Mammary epithelial cell (primary cell): ENCODE measurements at regions not wholly inside any gene's neighbourhood (a gene's known extent, or its start where the extent isn't known, plus 50 kb on each side); places are given as distances from the start of the nearest gene placed in this dataset.

Experiments used
- EZH2 ChIP-seq: IDR thresholded peaks from 2 replicates; pipeline ENCODE4 v1.6.1; 2012; ENCODE audit warnings: low read length, inconsistent platforms, borderline replicate concordance
- TF ChIP-seq, protein P1 (sequence below), 2 donors: IDR thresholded peaks in 1 of 2; conservative IDR thresholded peaks in 1 of 2; 2 replicates each; pipeline ENCODE4 v1.5.1; 2011 to 2012; ENCODE audit warnings: inconsistent platforms in 2 of 2, low read length in 2 of 2, mild to moderate bottlenecking in 2 of 2, control low read depth in 1 of 2, low read depth in 1 of 2; ENCODE audit not compliant: insufficient read depth in 1 of 2; ENCODE audit errors: extremely low read depth in 1 of 2

GRCh38 chr10:28922127-28922526, 244.8 kb downstream of the BAMBI start:
- TF ChIP-seq, protein P1, sequence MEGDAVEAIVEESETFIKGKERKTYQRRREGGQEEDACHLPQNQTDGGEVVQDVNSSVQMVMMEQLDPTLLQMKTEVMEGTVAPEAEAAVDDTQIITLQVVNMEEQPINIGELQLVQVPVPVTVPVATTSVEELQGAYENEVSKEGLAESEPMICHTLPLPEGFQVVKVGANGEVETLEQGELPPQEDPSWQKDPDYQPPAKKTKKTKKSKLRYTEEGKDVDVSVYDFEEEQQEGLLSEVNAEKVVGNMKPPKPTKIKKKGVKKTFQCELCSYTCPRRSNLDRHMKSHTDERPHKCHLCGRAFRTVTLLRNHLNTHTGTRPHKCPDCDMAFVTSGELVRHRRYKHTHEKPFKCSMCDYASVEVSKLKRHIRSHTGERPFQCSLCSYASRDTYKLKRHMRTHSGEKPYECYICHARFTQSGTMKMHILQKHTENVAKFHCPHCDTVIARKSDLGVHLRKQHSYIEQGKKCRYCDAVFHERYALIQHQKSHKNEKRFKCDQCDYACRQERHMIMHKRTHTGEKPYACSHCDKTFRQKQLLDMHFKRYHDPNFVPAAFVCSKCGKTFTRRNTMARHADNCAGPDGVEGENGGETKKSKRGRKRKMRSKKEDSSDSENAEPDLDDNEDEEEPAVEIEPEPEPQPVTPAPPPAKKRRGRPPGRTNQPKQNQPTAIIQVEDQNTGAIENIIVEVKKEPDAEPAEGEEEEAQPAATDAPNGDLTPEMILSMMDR (conservative IDR thresholded peaks at IDR 0.05 in 1 of 2, IDR thresholded peaks at IDR 0.05 in 1 of 2; ENCODE audit: extremely low read depth in 1 of 2, insufficient read depth in 1 of 2, low read depth in 1 of 2, low read length in 2 of 2) = no peak
- no peak for TF ChIP-seq EZH2
